GM23338 (cell line): ENCODE measurements at regions not wholly inside any gene's neighbourhood (a gene's known extent, or its start where the extent isn't known, plus 50 kb on each side); places are given as distances from the start of the nearest gene placed in this dataset.

ENCODE experiments used
- ATAC-seq: fragments of 200-7000 bp; cut with Tn5 transposase; 3 replicates; pipeline ENCODE4 v1.9.1; 2020
- DNase-seq: peaks from one replicate; pipeline ENCODE4 v3.0.0-alpha.2; 2015; ENCODE audit warnings: low spot score
- H2AFZ ChIP-seq: fragments of 200-600 bp; sonication (generic); 2 replicates; pipeline ENCODE4 v1.8.0; 2016; ENCODE audit warnings: antibody characterized with exemption, mild to moderate bottlenecking, moderate library complexity
- H3F3A ChIP-seq: fragments of 200-600 bp; sonication (generic); replicated peaks from 2 replicates; pipeline ENCODE4 v1.8.0; 2017; ENCODE audit warnings: antibody characterized with exemption, mixed run types, low read depth
- H3K27ac ChIP-seq: fragments of 200-600 bp; sonication (generic); 2 replicates; pipeline ENCODE4 v1.6.1; 2016; ENCODE audit warnings: low read depth
- H3K27me3 ChIP-seq: fragments of 200-600 bp; sonication (generic); 2 replicates; pipeline ENCODE4 v1.8.0; 2016; ENCODE audit warnings: mild to moderate bottlenecking, mixed run types, moderate library complexity; ENCODE audit not compliant: insufficient read depth
- H3K36me3 ChIP-seq: fragments of 200-600 bp; sonication (generic); 2 replicates; pipeline ENCODE4 v1.8.0; 2016; ENCODE audit warnings: mild to moderate bottlenecking; ENCODE audit not compliant: insufficient read depth
- H3K4me1 ChIP-seq: fragments of 200-600 bp; sonication (generic); 2 replicates; pipeline ENCODE4 v1.8.0; 2016; ENCODE audit warnings: mild to moderate bottlenecking, moderate library complexity; ENCODE audit not compliant: insufficient read depth
- H3K4me2 ChIP-seq: fragments of 200-600 bp; sonication (generic); 2 replicates; pipeline ENCODE4 v1.7.1; 2017; ENCODE audit warnings: mixed run types
- H3K4me3 ChIP-seq: fragments of 200-600 bp; sonication (generic); 2 replicates; pipeline ENCODE4 v1.6.1; 2016; ENCODE audit warnings: mixed run types
- H3K79me2 ChIP-seq: fragments of 200-600 bp; sonication (generic); replicated peaks from 2 replicates; pipeline ENCODE4 v1.8.0; 2017; ENCODE audit warnings: mild to moderate bottlenecking; ENCODE audit not compliant: insufficient read depth
- H3K9me2 ChIP-seq: fragments of 200-600 bp; sonication (generic); 2 replicates; pipeline ENCODE4 v1.8.0; 2017; ENCODE audit not compliant: insufficient read depth
- H4K20me1 ChIP-seq: fragments of 200-600 bp; sonication (generic); replicated peaks from 2 replicates; pipeline ENCODE4 v1.8.0; 2017; ENCODE audit warnings: mild to moderate bottlenecking; ENCODE audit not compliant: insufficient read depth
- H3K27ac Mint-ChIP-seq: 2 replicates; pipeline ENCODE4 v1.8.0; 2020; ENCODE audit warnings: inconsistent platforms, mild to moderate bottlenecking, moderate library complexity, mixed read lengths
- H3K27me3 Mint-ChIP-seq: 3 replicates; pipeline ENCODE4 v1.8.0; 2022; ENCODE audit warnings: low read depth, mild to moderate bottlenecking, moderate library complexity, mixed read lengths, inconsistent platforms; ENCODE audit not compliant: insufficient read depth, poor library complexity
- H3K36me3 Mint-ChIP-seq: 3 replicates; pipeline ENCODE4 v1.8.0; 2021; ENCODE audit warnings: low read depth, mild to moderate bottlenecking, inconsistent platforms, moderate library complexity, mixed read lengths
- H3K4me1 Mint-ChIP-seq: 3 replicates; pipeline ENCODE4 v1.8.0; 2020; ENCODE audit warnings: mild to moderate bottlenecking, inconsistent platforms, mixed read lengths
- H3K4me3 Mint-ChIP-seq: 3 replicates; pipeline ENCODE4 v1.8.0; 2021; ENCODE audit warnings: moderate library complexity, mild to moderate bottlenecking, inconsistent platforms, mixed read lengths
- H3K9me3 Mint-ChIP-seq: 3 replicates; pipeline ENCODE4 v1.8.0; 2020; ENCODE audit warnings: moderate library complexity, mild to moderate bottlenecking, inconsistent platforms, mixed read lengths
- CREB1 ChIP-seq: fragments of 250-450 bp; sonication (Bioruptor Pico); IDR thresholded peaks from 2 replicates; pipeline ENCODE4 v1.5.0; 2020; ENCODE audit warnings: low read depth, mild to moderate bottlenecking, moderate library complexity
- EZH2phosphoT487 ChIP-seq: fragments of 200-600 bp; sonication (generic); IDR thresholded peaks from one replicate; pipeline ENCODE4 v1.8.1; 2018; ENCODE audit warnings: antibody characterized with exemption; ENCODE audit not compliant: unreplicated experiment
- JUNB ChIP-seq: IDR thresholded peaks from one replicate; pipeline ENCODE4 v1.6.1; 2016; ENCODE audit warnings: antibody characterized with exemption; ENCODE audit not compliant: unreplicated experiment
- NANOG ChIP-seq: IDR thresholded peaks from 2 replicates; pipeline ENCODE4 v1.6.1; 2016; ENCODE audit warnings: antibody characterized with exemption, borderline replicate concordance
- POLR2AphosphoS5 ChIP-seq: IDR thresholded peaks from 2 replicates; pipeline ENCODE4 v1.6.1; 2016; ENCODE audit warnings: antibody characterized with exemption, low read depth
- REST ChIP-seq: IDR thresholded peaks from one replicate; pipeline ENCODE4 v1.6.1; 2018; ENCODE audit warnings: antibody characterized with exemption; ENCODE audit not compliant: unreplicated experiment
- ZNF114 ChIP-seq: fragments of 250-450 bp; sonication (Bioruptor Pico); IDR thresholded peaks from 2 replicates; pipeline ENCODE4 v1.5.0; 2020; ENCODE audit warnings: mild to moderate bottlenecking, moderate library complexity
- ZNF331 ChIP-seq: fragments of 250-450 bp; sonication (Bioruptor Pico); IDR thresholded peaks from 2 replicates; pipeline ENCODE4 v1.5.0; 2020; ENCODE audit warnings: low read depth, mild to moderate bottlenecking, moderate library complexity
- TF ChIP-seq, protein P1 (sequence below), 2 experiments: fragments of 200-600 bp in 1 of 2; sonication (generic) in 1 of 2; conservative IDR thresholded peaks; 2 replicates each; pipeline versions ENCODE4 v1.5.1 to v1.6.1; 2016 to 2017; ENCODE audit warnings: antibody characterized with exemption in 2 of 2, low read depth in 2 of 2, mild to moderate bottlenecking in 2 of 2, moderate library complexity in 1 of 2
- TF ChIP-seq, protein P2 (sequence below): IDR thresholded peaks from 2 replicates; pipeline ENCODE4 v1.6.1; 2016; ENCODE audit warnings: antibody characterized with exemption

DNA sequence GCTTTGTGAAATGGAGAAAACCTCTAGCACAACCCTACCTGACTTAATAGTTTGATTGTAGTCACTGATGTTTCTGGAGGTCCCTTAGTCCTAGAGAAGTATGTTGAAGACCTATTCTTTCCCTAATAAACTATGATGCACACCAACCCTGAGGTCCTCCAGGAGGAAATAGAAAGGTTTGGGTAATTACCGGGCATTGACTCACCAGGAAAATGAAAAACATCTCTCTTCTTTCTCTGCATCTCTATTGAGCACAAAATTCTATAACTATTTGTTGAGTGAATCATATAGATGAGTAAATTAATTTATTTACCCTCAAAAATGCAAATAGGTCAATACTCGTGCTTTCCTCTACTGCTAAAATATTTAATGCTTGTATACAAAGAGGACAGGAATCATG, 582.4 kb upstream of the FAM241A start:
- peaks cover 13% of the 10 kb centered on the region for H3K36me3 Mint-ChIP-seq
- H3K9me3 Mint-ChIP-seq, result peaks cover 39% of the 10 kb centered on the region
- Histone ChIP-seq H3K4me1 (no peaks in the 10 kb centered on the region), H3K27me3 (no peaks in the 10 kb centered on the region), H3K27ac (no peak overlapping the region), H3K4me3 (no peak overlapping the region), H3F3A (no peaks in the 10 kb centered on the region), H3K9me2 (peaks cover 7% of the 10 kb centered on the region; the same call in 1 of the 2 replicates), H3K36me3 (no peaks in the 10 kb centered on the region; the same call in 1 of the 2 replicates), H2AFZ (no peak overlapping the region), H4K20me1 (no peaks in the 10 kb centered on the region), H3K4me2 (no peak overlapping the region), H3K79me2 (no peaks in the 10 kb centered on the region)
- peaks cover 2% of the 10 kb centered on the region for H3K27me3 Mint-ChIP-seq
- TF ChIP-seq POLR2AphosphoS5, result no peak
- no peak for TF ChIP-seq REST
- TF ChIP-seq EZH2phosphoT487, result no peak
- peak; percentile 8 for DNase-seq
- no peak for ATAC-seq
- no peak overlapping the region for H3K27ac Mint-ChIP-seq
- H3K4me3 Mint-ChIP-seq, result no peak overlapping the region
- no peaks in the 10 kb centered on the region for H3K4me1 Mint-ChIP-seq

GRCh38 chr4:111572470-111572869, 572.8 kb upstream of the FAM241A start:
- Histone ChIP-seq H3K4me2 (no peak overlapping the region), H3K36me3 (no peaks in the 10 kb centered on the region), H3F3A (no peaks in the 10 kb centered on the region), H3K9me2 (no peaks in the 10 kb centered on the region), H4K20me1 (no peaks in the 10 kb centered on the region), H3K4me1 (no peaks in the 10 kb centered on the region), H3K79me2 (no peaks in the 10 kb centered on the region), H3K4me3 (no peak overlapping the region), H3K27ac (no peak overlapping the region), H3K27me3 (no peaks in the 10 kb centered on the region), H2AFZ (no peak overlapping the region)
- Mint-ChIP-seq H3K9me3 (peaks cover 4% of the 10 kb centered on the region; the same call in 2 of the 3 replicates), H3K4me1 (no peaks in the 10 kb centered on the region), H3K4me3 (no peak overlapping the region), H3K36me3 (no peaks in the 10 kb centered on the region; the same call in 2 of the 3 replicates), H3K27me3 (peaks cover 2% of the 10 kb centered on the region), H3K27ac (no peak overlapping the region)
- ATAC-seq (no peak), DNase-seq (no peak)
- TF ChIP-seq, protein P1, sequence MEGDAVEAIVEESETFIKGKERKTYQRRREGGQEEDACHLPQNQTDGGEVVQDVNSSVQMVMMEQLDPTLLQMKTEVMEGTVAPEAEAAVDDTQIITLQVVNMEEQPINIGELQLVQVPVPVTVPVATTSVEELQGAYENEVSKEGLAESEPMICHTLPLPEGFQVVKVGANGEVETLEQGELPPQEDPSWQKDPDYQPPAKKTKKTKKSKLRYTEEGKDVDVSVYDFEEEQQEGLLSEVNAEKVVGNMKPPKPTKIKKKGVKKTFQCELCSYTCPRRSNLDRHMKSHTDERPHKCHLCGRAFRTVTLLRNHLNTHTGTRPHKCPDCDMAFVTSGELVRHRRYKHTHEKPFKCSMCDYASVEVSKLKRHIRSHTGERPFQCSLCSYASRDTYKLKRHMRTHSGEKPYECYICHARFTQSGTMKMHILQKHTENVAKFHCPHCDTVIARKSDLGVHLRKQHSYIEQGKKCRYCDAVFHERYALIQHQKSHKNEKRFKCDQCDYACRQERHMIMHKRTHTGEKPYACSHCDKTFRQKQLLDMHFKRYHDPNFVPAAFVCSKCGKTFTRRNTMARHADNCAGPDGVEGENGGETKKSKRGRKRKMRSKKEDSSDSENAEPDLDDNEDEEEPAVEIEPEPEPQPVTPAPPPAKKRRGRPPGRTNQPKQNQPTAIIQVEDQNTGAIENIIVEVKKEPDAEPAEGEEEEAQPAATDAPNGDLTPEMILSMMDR (conservative IDR thresholded peaks at IDR 0.05; ENCODE audit: low read depth in 2 of 2), result no peak
- no peak for TF ChIP-seq NANOG
- no peak for TF ChIP-seq JUNB
- TF ChIP-seq, protein P2, sequence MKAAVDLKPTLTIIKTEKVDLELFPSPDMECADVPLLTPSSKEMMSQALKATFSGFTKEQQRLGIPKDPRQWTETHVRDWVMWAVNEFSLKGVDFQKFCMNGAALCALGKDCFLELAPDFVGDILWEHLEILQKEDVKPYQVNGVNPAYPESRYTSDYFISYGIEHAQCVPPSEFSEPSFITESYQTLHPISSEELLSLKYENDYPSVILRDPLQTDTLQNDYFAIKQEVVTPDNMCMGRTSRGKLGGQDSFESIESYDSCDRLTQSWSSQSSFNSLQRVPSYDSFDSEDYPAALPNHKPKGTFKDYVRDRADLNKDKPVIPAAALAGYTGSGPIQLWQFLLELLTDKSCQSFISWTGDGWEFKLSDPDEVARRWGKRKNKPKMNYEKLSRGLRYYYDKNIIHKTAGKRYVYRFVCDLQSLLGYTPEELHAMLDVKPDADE, result no peak
- no peak for TF ChIP-seq EZH2phosphoT487
- TF ChIP-seq ZNF331 (CRISPR knock-in tag), result no peak
- TF ChIP-seq CREB1 (CRISPR knock-in tag), result no peak
- TF ChIP-seq POLR2AphosphoS5, result no peak
- TF ChIP-seq ZNF114 (CRISPR knock-in tag), result no peak
